Heart left ventricle (tissue), 16 donors: ENCODE measurements at regions not wholly inside any gene's neighbourhood (a gene's known extent, or its start where the extent isn't known, plus 50 kb on each side); places are given as distances from the start of the nearest gene placed in this dataset.

Source experiments
- ATAC-seq, 4 donors: fragments of 200-7000 bp; cut with Tn5 transposase; one replicate each; pipeline ENCODE4 v1.9.1; 2020 to 2022; ENCODE audit warnings: moderate library complexity in 4 of 4, mild to moderate bottlenecking in 3 of 4, moderate number of reproducible peaks in 1 of 4
- DNase-seq, 5 donors: peaks; one replicate each; pipeline ENCODE4 v3.0.0-alpha.2; 2020
- H3K27ac ChIP-seq, 12 donors: fragments of 200-600 bp; sonication (generic) in 4 of 12; one replicate each; pipeline versions ENCODE4 v1.5.0 to v1.8.0; 2016 to 2022; ENCODE audit warnings: mild to moderate bottlenecking in 2 of 12
- H3K27me3 ChIP-seq, 9 donors: fragments of 200-600 bp; sonication (generic) in 2 of 9; one replicate each; pipeline versions ENCODE4 v1.5.1 to v1.8.0; 2016 to 2022; ENCODE audit warnings: mild to moderate bottlenecking in 3 of 9
- H3K36me3 ChIP-seq, 9 donors: fragments of 200-600 bp; sonication (generic) in 2 of 9; one replicate each; pipeline versions ENCODE4 v1.5.0 to v1.8.0; 2018 to 2022; ENCODE audit warnings: mild to moderate bottlenecking in 2 of 9
- H3K4me1 ChIP-seq, 12 donors: fragments of 200-600 bp; sonication (generic) in 4 of 12; one replicate each; pipeline versions ENCODE4 v1.5.0 to v1.8.0; 2016 to 2022; ENCODE audit warnings: mild to moderate bottlenecking in 3 of 12
- H3K4me3 ChIP-seq, 12 donors: fragments of 200-600 bp; sonication (generic) in 4 of 12; one replicate each; pipeline versions ENCODE4 v1.5.0 to v1.8.0; 2017 to 2022; ENCODE audit warnings: mild to moderate bottlenecking in 9 of 12, moderate library complexity in 4 of 12
- H3K9me3 ChIP-seq, 12 donors: fragments of 200-600 bp; sonication (generic) in 4 of 12; one replicate each; pipeline versions ENCODE4 v1.5.0 to v1.8.0; 2016 to 2022; ENCODE audit warnings: mild to moderate bottlenecking in 1 of 12
- POLR2A ChIP-seq, 2 donors: fragments of 450-650 bp; IDR thresholded peaks; one replicate each; pipeline ENCODE4 v1.6.1; 2017; ENCODE audit warnings: antibody characterized with exemption in 2 of 2, mild to moderate bottlenecking in 2 of 2, moderate library complexity in 2 of 2
- WGBS, 4 donors: extraction: QIAGEN DNeasy Blood & Tissue Kit in 2 of 4; methylation state at CpG; one replicate each; pipeline versions ENCODE4 v1.1.5 to v1.1.7; 2013 to 2018; 5-methylcytosine and 5-hydroxymethylcytosine counted together
- intact Hi-C, 10 donors: fragments of 100-400 bp; cut with DNase I; formaldehyde crosslinking; loops; one replicate each; pipeline versions ENCODE4 v1.11.1 to v1.14.2; 2022
- TF ChIP-seq, protein P1 (sequence below), 12 donors: fragments of 200-600 bp; sonication (generic) in 4 of 12; IDR thresholded peaks; one replicate each; pipeline versions ENCODE4 v1.5.0 to v1.8.0; 2018 to 2022; ENCODE audit warnings: antibody characterized with exemption in 12 of 12, mild to moderate bottlenecking in 5 of 12
- donor health status: ischemic (EF 13 %, LVEDD 7.1; RV severe dilation, severe dysfunction).
- donor health status: healthy with polysubstance abuse.
- donor health status: DM: no; HTN: yes; CAD: no.
- donor health status: DM: no; HTN: no; CAD: no.
- donor health status: ischemic (EF 25% LVEDD 6.9; RV normal size, moderate dysfunction).
- donor health status: ischemic (EF 25% LVEDD 5.7; RV mildly dilated, moderate dysfunction).
- donor health status: healthy.
- donor health status: DM: yes; HTN: yes; CAD: no.
- donor health status: ischemic (EF 35%, LVEDD 5.7; RV mildly dilated, moderate dysfunction).
- donor health status: nonischemic (EF 11% LVEDD 7.7; RV severe dilation, severe dysfunction).
- donor health status: DM: yes; HTN: yes; CAD: no.
- donor health status: PGD.
- donor health status: ischemic (EF 29% LVEDD 5.4; RV normal size, mild dysfunction).
- donor health status: nonischemic (EF 23%, LVEDD 6.1; RV moderate dilation, normal function).

DNA sequence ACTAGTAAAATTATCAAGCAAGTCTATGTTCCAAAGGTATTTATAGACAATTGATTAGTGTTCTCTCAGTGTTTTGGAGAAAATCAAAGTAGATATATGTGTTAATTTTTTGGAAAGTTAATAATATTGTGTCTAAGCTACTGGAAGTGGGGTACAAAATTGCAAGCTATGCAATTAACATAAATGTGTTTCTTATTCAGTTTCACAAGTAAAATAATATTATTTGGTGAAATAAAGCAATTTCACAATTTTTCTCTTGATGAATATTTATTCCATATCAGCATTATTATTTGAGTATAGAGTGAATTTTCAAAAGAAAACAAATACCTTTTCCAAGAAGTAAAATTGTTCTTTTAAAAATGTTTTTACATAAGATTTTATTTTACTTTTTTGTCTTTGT is 1047.7 kb downstream of the TBL1XR1 start:
- Histone ChIP-seq H3K27me3 (no peaks in the 10 kb centered on the region), H3K27ac (no peak overlapping the region), H3K36me3 (no peaks in the 10 kb centered on the region), H3K4me3 (no peak overlapping the region), H3K9me3 (peaks cover 0 to 5% (median 0%) of the 10 kb centered on the region in 12 donors), H3K4me1 (no peaks in the 10 kb centered on the region)
- no peak for ATAC-seq
- no peak for DNase-seq
- intact Hi-C loops, result no loop called here
- TF ChIP-seq, protein P1, sequence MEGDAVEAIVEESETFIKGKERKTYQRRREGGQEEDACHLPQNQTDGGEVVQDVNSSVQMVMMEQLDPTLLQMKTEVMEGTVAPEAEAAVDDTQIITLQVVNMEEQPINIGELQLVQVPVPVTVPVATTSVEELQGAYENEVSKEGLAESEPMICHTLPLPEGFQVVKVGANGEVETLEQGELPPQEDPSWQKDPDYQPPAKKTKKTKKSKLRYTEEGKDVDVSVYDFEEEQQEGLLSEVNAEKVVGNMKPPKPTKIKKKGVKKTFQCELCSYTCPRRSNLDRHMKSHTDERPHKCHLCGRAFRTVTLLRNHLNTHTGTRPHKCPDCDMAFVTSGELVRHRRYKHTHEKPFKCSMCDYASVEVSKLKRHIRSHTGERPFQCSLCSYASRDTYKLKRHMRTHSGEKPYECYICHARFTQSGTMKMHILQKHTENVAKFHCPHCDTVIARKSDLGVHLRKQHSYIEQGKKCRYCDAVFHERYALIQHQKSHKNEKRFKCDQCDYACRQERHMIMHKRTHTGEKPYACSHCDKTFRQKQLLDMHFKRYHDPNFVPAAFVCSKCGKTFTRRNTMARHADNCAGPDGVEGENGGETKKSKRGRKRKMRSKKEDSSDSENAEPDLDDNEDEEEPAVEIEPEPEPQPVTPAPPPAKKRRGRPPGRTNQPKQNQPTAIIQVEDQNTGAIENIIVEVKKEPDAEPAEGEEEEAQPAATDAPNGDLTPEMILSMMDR (IDR thresholded peaks at IDR 0.05), result no peak
- no peak for TF ChIP-seq POLR2A (IDR thresholded peaks at IDR 0.05)

DNA sequence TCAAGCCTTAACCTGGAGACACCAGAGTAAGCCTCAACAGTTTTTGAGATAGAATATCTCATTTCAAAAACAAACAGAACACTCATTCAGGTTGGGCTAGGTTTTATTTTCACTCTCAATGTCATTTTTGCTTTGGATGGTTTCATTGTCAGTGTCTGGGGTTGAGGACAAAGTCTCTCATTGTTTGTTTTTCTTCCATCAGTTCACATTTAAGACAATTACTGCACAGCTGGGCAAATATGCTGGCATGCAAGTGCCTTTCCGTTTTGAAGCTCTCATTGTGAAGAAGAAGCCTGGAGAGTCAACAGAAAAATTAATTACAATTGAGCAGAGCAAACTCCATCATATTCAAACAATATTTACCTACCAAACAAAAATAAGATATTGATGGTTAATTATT is 1050.0 kb downstream of the TBL1XR1 start:
- Histone ChIP-seq H3K27ac (no peak overlapping the region), H3K36me3 (no peaks in the 10 kb centered on the region), H3K4me3 (no peak overlapping the region), H3K27me3 (no peaks in the 10 kb centered on the region), H3K9me3 (peaks cover 0 to 5% (median 0%) of the 10 kb centered on the region in 12 donors), H3K4me1 (no peaks in the 10 kb centered on the region)
- ATAC-seq (no peak), DNase-seq (no peak)
- 51 to 61% (median 55%) methylated on average over 1 of the region's 1 CpG for WGBS, 4 donors
- no peak for TF ChIP-seq POLR2A (IDR thresholded peaks at IDR 0.05)
- TF ChIP-seq, protein P1 (IDR thresholded peaks at IDR 0.05), result no peak
- intact Hi-C loops, result no loop called here

DNA sequence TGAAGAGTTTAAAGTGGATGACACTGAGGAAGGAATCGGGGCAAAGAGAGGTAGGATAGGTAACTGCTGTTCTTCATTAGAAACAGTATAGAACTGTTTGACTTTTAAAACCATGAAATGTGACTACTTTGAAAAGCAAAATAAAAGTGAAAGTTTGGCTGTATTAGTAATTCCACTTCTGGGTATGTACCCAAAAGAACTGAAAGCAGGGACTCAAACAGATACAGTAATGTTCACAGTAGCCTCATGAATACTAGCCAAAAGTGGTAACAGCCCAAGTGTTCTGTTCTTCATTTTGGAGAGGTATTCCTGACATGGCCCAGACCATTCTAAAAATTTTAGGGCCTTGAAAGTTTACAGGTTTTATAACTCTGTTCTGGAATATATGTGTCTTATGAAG is 1055.4 kb downstream of the TBL1XR1 start:
- no peak for TF ChIP-seq POLR2A (IDR thresholded peaks at IDR 0.05)
- TF ChIP-seq, protein P1 (IDR thresholded peaks at IDR 0.05), result no peak
- no peak for ATAC-seq
- 77 to 84% (median 83%) methylated on average over 1 of the region's 1 CpG for WGBS, 4 donors

DNA sequence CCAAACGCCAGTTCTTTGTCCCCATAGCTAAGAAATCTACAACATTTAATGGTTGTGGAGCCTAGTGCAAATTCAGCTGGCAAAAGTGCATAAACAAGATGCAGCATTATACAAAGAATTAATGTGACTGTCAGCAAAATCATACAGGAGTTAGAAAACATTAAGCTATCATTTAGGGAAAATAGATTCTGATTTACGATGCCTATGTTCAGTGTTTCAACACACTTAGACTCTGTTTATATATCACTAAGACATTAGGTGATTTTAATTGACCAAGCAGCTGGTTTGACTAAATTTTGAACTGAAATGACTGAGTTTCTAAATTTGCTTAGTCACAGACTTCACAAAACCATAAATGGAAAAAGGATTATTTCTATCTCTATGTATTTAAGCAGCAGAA is 1076.8 kb downstream of the TBL1XR1 start:
- DNase-seq (no peak), ATAC-seq (no peak)
- no peak for TF ChIP-seq POLR2A (IDR thresholded peaks at IDR 0.05)
- TF ChIP-seq, protein P1 (IDR thresholded peaks at IDR 0.05), result no peak
- WGBS, 4 donors, result 62 to 76% (median 69%) methylated on average over 2 of the region's 2 CpGs
- intact Hi-C loops, result no loop called here
- Histone ChIP-seq H3K4me1 (no peaks in the 10 kb centered on the region), H3K4me3 (no peak overlapping the region), H3K36me3 (no peaks in the 10 kb centered on the region), H3K9me3 (peaks cover 0 to 18% (median 2%) of the 10 kb centered on the region in 12 donors), H3K27me3 (no peaks in the 10 kb centered on the region), H3K27ac (no peak overlapping the region)

More for the DNA sequence above, 1055.4 kb downstream of the TBL1XR1 start:
- Histone ChIP-seq H3K9me3 (peaks cover 0 to 12% (median 6%) of the 10 kb centered on the region in 12 donors), H3K4me3 (no peak overlapping the region), H3K36me3 (no peaks in the 10 kb centered on the region), H3K27me3 (no peaks in the 10 kb centered on the region), H3K4me1 (no peaks in the 10 kb centered on the region), H3K27ac (no peak overlapping the region)
- intact Hi-C loops, result no loop called here
- DNase-seq, result no peak
